ENCODE measurements at regions not wholly inside any gene's neighbourhood (a gene's known extent, or its start where the extent isn't known, plus 50 kb on each side); places are given as distances from the start of the nearest gene placed in this dataset.

DNA sequence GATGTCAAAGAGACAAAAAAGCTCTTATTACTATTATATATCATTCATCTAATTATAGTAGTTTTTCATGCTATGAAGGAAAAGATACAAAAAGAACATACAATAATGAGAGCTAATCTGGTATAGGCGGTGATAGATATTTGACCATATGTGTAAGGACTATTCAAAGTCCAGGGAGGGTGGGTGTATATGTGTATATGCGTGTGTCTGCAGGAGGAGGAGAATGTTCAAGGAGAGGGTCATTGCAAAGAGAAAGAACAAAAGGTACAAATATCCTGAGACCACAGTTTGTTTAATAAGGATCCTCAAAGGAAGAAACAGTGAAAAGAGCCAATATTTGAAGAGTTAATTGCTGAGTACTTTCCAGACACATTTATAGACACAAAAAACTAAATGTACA is 1288.6 kb upstream of the CITED2 start:
- no peak for TF ChIP-seq EZH2phosphoT487 (conservative IDR thresholded peaks at IDR 0.05; ENCODE audit: low read length)
- TF ChIP-seq, protein P1, sequence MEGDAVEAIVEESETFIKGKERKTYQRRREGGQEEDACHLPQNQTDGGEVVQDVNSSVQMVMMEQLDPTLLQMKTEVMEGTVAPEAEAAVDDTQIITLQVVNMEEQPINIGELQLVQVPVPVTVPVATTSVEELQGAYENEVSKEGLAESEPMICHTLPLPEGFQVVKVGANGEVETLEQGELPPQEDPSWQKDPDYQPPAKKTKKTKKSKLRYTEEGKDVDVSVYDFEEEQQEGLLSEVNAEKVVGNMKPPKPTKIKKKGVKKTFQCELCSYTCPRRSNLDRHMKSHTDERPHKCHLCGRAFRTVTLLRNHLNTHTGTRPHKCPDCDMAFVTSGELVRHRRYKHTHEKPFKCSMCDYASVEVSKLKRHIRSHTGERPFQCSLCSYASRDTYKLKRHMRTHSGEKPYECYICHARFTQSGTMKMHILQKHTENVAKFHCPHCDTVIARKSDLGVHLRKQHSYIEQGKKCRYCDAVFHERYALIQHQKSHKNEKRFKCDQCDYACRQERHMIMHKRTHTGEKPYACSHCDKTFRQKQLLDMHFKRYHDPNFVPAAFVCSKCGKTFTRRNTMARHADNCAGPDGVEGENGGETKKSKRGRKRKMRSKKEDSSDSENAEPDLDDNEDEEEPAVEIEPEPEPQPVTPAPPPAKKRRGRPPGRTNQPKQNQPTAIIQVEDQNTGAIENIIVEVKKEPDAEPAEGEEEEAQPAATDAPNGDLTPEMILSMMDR (IDR thresholded peaks at IDR 0.05; ENCODE audit: insufficient read depth, low read length, poor library complexity, severe bottlenecking): no peak
